ENCODE measurements at regions not wholly inside any gene's neighbourhood (a gene's known extent, or its start where the extent isn't known, plus 50 kb on each side); places are given as distances from the start of the nearest gene placed in this dataset.

DNA sequence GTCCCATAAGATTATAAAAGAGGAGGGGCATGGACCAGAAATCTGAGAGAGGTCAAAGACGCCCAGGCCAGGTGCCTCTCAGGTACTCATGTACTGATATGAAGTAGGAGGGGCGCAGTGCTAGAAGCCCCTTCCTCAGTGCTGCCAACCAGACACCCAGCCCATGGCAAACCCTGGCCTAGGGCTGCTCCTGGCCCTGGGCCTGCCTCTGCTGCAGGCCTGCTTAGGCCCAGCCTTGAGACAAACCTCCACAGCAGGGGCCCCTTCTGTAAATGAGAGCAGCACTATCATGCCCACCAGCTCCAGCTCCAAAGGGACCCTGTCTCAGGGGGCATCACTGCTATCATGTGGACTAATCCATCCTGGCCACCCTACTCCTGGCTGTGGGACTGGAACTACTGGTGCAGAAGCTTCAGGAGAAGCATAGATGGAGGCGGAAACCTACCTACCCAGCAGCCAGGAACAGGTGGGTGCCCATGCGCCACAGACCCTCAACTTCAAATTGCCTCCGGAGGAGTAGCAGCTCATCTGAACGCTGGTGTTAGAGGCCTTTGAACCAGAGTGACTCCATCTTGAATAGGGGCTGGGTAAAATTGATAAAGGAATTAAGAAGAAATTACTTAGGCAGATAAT lies 72.4 kb upstream of the LGSN start:
- TF ChIP-seq CTCF (IDR thresholded peaks at IDR 0.05), result no peak
- TF ChIP-seq POLR2A (IDR thresholded peaks at IDR 0.05), result no peak

Data from Peyer's patch (tissue), 4 donors.